Karpas-422 (cell line): ENCODE measurements at regions not wholly inside any gene's neighbourhood (a gene's known extent, or its start where the extent isn't known, plus 50 kb on each side); places are given as distances from the start of the nearest gene placed in this dataset.

Experiments
- DNase-seq: peaks from one replicate; pipeline ENCODE4 v3.0.0-alpha.2; 2015
- H2AFZ ChIP-seq: fragments of 200-600 bp; sonication (generic); 2 replicates; pipeline ENCODE4 v1.6.1; 2014; ENCODE audit warnings: antibody characterized with exemption, low read length, mixed read lengths
- H3K27ac ChIP-seq: fragments of 200-600 bp; sonication (generic); 2 replicates; pipeline ENCODE4 v1.5.1; 2014; ENCODE audit warnings: mild to moderate bottlenecking, low read length, moderate library complexity
- H3K27me3 ChIP-seq: fragments of 200-600 bp; sonication (generic); 2 replicates; pipeline ENCODE4 v1.6.1; 2014; ENCODE audit warnings: low read length, mixed read lengths
- H3K36me3 ChIP-seq: fragments of 200-600 bp; sonication (generic); 2 replicates; pipeline ENCODE4 v1.6.1; 2014; ENCODE audit warnings: low read length, mixed read lengths; ENCODE audit not compliant: insufficient read depth
- H3K4me1 ChIP-seq: fragments of 200-600 bp; sonication (generic); 2 replicates; pipeline ENCODE4 v1.6.1; 2014; ENCODE audit warnings: mild to moderate bottlenecking, low read length, mixed read lengths
- H3K4me2 ChIP-seq: fragments of 200-600 bp; sonication (generic); 2 replicates; pipeline ENCODE4 v1.6.1; 2014; ENCODE audit warnings: low read length, low read depth, mild to moderate bottlenecking; ENCODE audit not compliant: poor library complexity, severe bottlenecking
- H3K4me3 ChIP-seq: fragments of 200-600 bp; sonication (generic); 2 replicates; pipeline ENCODE4 v1.5.1; 2014; ENCODE audit warnings: mild to moderate bottlenecking, antibody characterized with exemption, low read length, mixed read lengths
- H3K79me2 ChIP-seq: fragments of 200-600 bp; sonication (generic); 2 replicates; pipeline ENCODE4 v1.6.1; 2014; ENCODE audit warnings: mild to moderate bottlenecking, low read length, mixed read lengths
- H3K9ac ChIP-seq: fragments of 200-600 bp; sonication (generic); 2 replicates; pipeline ENCODE4 v1.6.0; 2014; ENCODE audit warnings: low read length
- H3K9me2 ChIP-seq: fragments of 200-600 bp; sonication (generic), shearing (Covaris generic); replicated peaks from 2 replicates; pipeline ENCODE4 v1.6.0; 2014; ENCODE audit warnings: mild to moderate bottlenecking, low read length, moderate library complexity; ENCODE audit not compliant: insufficient read depth
- H3K9me3 ChIP-seq: fragments of 300-700, 200-600 bp; sonication (generic); 2 replicates; pipeline ENCODE4 v1.6.1; 2014; ENCODE audit warnings: low read length, mixed read lengths
- H4K20me1 ChIP-seq: fragments of 200-600 bp; sonication (generic); 2 replicates; pipeline ENCODE4 v1.6.1; 2014; ENCODE audit warnings: mild to moderate bottlenecking, antibody characterized with exemption, low read length, low read depth; ENCODE audit not compliant: insufficient read depth

DNA sequence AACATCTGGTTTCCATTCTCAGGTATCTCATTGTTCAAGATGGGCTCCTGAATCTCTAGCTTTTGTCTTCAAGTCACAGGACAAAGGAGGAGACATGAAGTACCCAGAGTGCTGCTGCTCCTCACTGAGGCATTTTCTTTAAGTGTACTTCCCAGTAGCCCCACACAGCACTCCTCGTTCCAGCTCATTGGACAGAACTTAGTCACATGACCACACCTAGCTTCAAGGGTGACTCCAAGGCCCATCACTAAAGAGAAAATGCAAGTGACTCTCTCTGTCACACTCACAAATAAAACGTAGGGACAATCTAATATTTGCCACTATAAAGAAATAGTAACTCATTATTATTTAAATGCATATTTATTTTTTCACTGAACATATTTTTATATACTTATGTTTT lies 58.3 kb upstream of the NEUROD6 start:
- Histone ChIP-seq H4K20me1 (no peaks in the 10 kb centered on the region), H3K27ac (no peak overlapping the region), H3K4me1 (no peaks in the 10 kb centered on the region), H3K4me2 (no peak overlapping the region), H3K79me2 (no peaks in the 10 kb centered on the region), H3K9ac (no peak overlapping the region), H3K4me3 (no peak overlapping the region), H2AFZ (no peak overlapping the region), H3K9me3 (no peaks in the 10 kb centered on the region), H3K9me2 (no peaks in the 10 kb centered on the region), H3K36me3 (no peaks in the 10 kb centered on the region), H3K27me3 (no peaks in the 10 kb centered on the region)
- no peak for DNase-seq

DNA sequence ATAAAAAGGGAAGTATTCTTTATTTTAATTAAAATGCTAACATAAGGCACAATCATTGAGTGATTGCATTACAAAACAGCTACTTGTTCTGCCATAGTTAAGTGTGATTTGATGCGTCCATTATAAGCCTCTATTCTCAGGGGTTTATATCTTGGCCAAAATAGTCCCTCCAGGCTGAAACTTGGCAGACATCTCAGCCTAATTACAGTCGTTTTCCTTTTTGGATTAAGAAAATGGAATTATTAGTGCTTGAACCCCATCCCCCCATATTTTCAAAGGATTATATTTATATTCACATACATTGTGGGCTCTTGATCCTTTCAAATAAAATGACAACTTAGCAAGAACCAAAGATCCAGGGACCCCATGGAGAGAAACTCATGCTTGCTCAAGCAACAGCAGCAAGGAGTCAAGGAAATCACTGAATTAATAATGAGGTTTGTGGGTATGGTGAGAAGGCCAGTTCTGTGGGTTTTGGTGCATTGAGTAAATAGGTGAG lies 66.7 kb upstream of the NEUROD6 start:
- no peak overlapping the region for H3K27ac ChIP-seq
- no peaks in the 10 kb centered on the region for H3K4me1 ChIP-seq
- no peaks in the 10 kb centered on the region for H3K36me3 ChIP-seq
- no peak overlapping the region for H3K9ac ChIP-seq
- no peak overlapping the region for H2AFZ ChIP-seq
- no peak overlapping the region for H3K4me3 ChIP-seq
- no peaks in the 10 kb centered on the region for H3K9me3 ChIP-seq
- no peaks in the 10 kb centered on the region for H3K27me3 ChIP-seq
- no peak overlapping the region for H3K4me2 ChIP-seq
- H3K79me2 ChIP-seq, result no peaks in the 10 kb centered on the region
- DNase-seq, result no peak
- H4K20me1 ChIP-seq, result no peaks in the 10 kb centered on the region
- H3K9me2 ChIP-seq, result no peaks in the 10 kb centered on the region

DNA sequence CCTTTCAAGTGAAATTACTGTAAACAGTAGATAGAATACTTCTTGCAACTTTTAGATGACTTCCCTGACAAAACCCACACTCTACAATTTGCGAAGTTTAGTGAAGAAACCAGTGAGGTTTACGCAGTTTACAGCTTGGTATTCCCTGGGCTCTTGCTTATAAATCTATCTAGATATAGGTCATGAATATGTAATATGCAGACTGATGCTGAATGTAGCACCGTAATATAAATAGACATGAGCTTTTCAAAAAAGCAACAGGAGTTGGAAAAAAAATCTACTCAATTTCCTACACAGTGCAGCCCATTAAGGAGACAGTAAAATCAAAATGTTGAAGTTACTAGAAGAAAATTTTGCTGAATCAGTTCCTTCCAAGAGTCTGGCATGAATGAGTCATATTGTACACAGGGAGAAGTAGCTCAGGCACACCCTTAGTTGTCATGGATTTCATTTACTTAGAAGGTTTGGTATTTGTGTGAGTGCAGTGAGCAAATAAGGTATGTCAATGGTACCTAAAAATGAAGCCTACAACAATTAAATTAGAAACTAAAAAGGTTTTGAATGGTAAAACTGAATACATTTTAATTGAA lies 67.7 kb upstream of the NEUROD6 start:
- Histone ChIP-seq H3K36me3 (no peaks in the 10 kb centered on the region), H3K9ac (no peak overlapping the region), H2AFZ (no peak overlapping the region), H3K27me3 (no peaks in the 10 kb centered on the region), H3K9me3 (no peaks in the 10 kb centered on the region), H3K79me2 (no peaks in the 10 kb centered on the region), H4K20me1 (no peaks in the 10 kb centered on the region), H3K9me2 (no peaks in the 10 kb centered on the region), H3K27ac (no peak overlapping the region), H3K4me1 (no peaks in the 10 kb centered on the region), H3K4me3 (no peak overlapping the region), H3K4me2 (no peak overlapping the region)
- DNase-seq, result no peak

DNA sequence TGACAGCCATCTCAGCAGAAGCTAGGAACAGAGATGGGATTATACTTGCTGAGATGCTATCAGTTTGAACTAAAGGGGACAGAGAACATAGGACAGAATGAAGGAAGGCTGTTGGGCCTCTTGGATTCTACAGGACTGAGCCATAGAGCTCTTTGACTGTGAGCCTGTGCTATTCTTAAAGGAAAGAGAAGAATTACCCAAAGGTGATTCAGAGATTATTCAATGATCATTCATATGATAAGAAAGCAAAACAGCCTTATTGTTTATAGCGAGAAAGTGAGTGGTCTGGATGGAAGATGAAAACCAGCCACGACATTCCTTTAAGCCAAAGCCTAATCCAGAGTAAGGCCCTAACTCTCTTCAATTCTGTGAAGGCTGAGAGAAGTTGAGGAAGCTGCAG lies 69.7 kb upstream of the NEUROD6 start:
- no peak overlapping the region for H3K9ac ChIP-seq
- no peaks in the 10 kb centered on the region for H3K9me2 ChIP-seq
- no peaks in the 10 kb centered on the region for H3K27me3 ChIP-seq
- H3K27ac ChIP-seq, result no peak overlapping the region
- DNase-seq, result no peak
- H3K36me3 ChIP-seq, result no peaks in the 10 kb centered on the region
- no peaks in the 10 kb centered on the region for H3K79me2 ChIP-seq
- no peak overlapping the region for H3K4me2 ChIP-seq
- H3K4me1 ChIP-seq, result no peaks in the 10 kb centered on the region
- no peaks in the 10 kb centered on the region for H4K20me1 ChIP-seq
- H3K4me3 ChIP-seq, result no peak overlapping the region
- no peaks in the 10 kb centered on the region for H3K9me3 ChIP-seq
- no peak overlapping the region for H2AFZ ChIP-seq

- Histone ChIP-seq H3K36me3 (no peaks in the 10 kb centered on the region), H3K9ac (no peak overlapping the region)
- DNase-seq, result no peak
These were observed 70.9 kb upstream of the NEUROD6 start for GRCh38 chr7:31411416-31411815.

DNA sequence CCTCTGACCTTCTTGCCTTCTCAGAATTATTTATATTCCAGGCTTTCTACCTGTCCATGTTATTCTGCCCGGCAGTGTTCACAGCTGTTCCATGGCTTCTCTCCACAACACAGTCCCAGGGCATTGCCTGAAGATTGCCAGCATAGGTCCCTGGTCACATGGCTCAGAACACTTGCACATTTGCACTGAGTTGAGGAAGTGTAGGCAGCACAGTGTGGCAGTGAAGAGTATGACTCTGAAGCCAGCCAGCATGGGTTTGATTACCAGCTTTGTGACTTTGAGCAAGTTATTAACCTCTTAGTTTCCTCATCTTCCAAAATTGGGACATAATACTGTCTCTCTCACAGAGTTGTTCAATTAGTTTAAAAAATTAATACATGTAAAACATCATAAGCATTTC lies 73.2 kb upstream of the NEUROD6 start:
- H3K4me2 ChIP-seq, result no peak overlapping the region
- no peaks in the 10 kb centered on the region for H3K9me2 ChIP-seq
- no peak overlapping the region for H3K4me3 ChIP-seq
- no peaks in the 10 kb centered on the region for H3K79me2 ChIP-seq
- no peaks in the 10 kb centered on the region for H3K4me1 ChIP-seq
- no peaks in the 10 kb centered on the region for H3K36me3 ChIP-seq
- H3K9me3 ChIP-seq, result no peaks in the 10 kb centered on the region
- H3K27ac ChIP-seq, result no peak overlapping the region
- no peak overlapping the region for H2AFZ ChIP-seq
- H3K27me3 ChIP-seq, result no peaks in the 10 kb centered on the region
- no peaks in the 10 kb centered on the region for H4K20me1 ChIP-seq
- H3K9ac ChIP-seq, result no peak overlapping the region
- DNase-seq, result no peak

More at GRCh38 chr7:31411416-31411815, 70.9 kb upstream of the NEUROD6 start:
- Histone ChIP-seq H3K27me3 (no peaks in the 10 kb centered on the region), H3K27ac (no peak overlapping the region), H3K79me2 (no peaks in the 10 kb centered on the region), H2AFZ (no peak overlapping the region), H3K4me3 (no peak overlapping the region), H3K9me2 (no peaks in the 10 kb centered on the region), H3K9me3 (no peaks in the 10 kb centered on the region), H3K4me2 (no peak overlapping the region), H3K4me1 (no peaks in the 10 kb centered on the region), H4K20me1 (no peaks in the 10 kb centered on the region)

DNA sequence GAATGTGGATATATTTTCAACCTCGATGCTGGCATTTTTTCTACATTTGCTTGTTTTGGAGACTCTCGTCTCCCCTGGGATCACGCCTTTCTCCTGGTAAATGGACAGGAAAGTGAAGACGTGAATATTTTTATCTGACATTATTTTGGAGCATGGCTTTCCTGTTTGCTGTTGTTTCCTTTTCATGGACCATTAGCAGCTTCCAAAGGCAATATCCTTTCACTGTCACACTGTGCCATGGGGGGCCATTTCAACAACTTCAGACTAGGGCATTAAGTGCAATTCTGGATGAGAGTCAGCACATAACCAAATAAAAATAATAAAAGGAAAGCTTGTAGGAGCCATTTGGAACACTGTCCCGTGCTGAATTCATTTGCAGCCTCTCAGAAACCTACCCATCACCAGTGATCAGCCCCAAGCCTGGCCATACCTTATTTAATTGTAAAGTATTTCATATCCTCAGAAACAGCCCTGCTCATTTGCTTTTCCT lies 75.9 kb upstream of the NEUROD6 start:
- Histone ChIP-seq H3K9me2 (no peaks in the 10 kb centered on the region), H3K4me1 (no peaks in the 10 kb centered on the region), H3K79me2 (no peaks in the 10 kb centered on the region), H3K27ac (no peak overlapping the region), H3K36me3 (no peaks in the 10 kb centered on the region), H3K4me2 (no peak overlapping the region), H3K4me3 (no peak overlapping the region), H3K9ac (no peak overlapping the region), H2AFZ (no peak overlapping the region), H3K27me3 (no peaks in the 10 kb centered on the region), H4K20me1 (no peaks in the 10 kb centered on the region), H3K9me3 (no peaks in the 10 kb centered on the region)
- no peak for DNase-seq

GRCh38 chr7:31418928-31419327 lies 78.4 kb upstream of the NEUROD6 start:
- Histone ChIP-seq H3K27ac (no peak overlapping the region), H3K9me3 (no peaks in the 10 kb centered on the region), H4K20me1 (no peaks in the 10 kb centered on the region), H3K4me2 (no peak overlapping the region), H3K4me1 (no peaks in the 10 kb centered on the region; the same call in 1 of the 2 replicates), H3K9ac (no peak overlapping the region), H3K36me3 (no peaks in the 10 kb centered on the region), H3K4me3 (no peak overlapping the region), H2AFZ (no peak overlapping the region), H3K27me3 (no peaks in the 10 kb centered on the region), H3K79me2 (no peaks in the 10 kb centered on the region), H3K9me2 (no peaks in the 10 kb centered on the region)
- DNase-seq, result no peak
